Stimulated activated CD4-positive, alpha-beta T cell treated with anti-CD3 and anti-CD28 coated beads, Interleukin-4, amount 100 ng/mL, for 1 hour (primary cell): ENCODE measurements at regions not wholly inside any gene's neighbourhood (a gene's known extent, or its start where the extent isn't known, plus 50 kb on each side); places are given as distances from the start of the nearest gene placed in this dataset.

Source experiments
- DNase-seq: peaks from one replicate; pipeline ENCODE4 v3.0.0-alpha.2; 2020

GRCh38 chr12:34386016-34386415, 363.7 kb downstream of the ALG10 start:
- no peak for DNase-seq

GRCh38 chr12:34386621-34387255, 364.4 kb downstream of the ALG10 start:
- no peak for DNase-seq

DNA sequence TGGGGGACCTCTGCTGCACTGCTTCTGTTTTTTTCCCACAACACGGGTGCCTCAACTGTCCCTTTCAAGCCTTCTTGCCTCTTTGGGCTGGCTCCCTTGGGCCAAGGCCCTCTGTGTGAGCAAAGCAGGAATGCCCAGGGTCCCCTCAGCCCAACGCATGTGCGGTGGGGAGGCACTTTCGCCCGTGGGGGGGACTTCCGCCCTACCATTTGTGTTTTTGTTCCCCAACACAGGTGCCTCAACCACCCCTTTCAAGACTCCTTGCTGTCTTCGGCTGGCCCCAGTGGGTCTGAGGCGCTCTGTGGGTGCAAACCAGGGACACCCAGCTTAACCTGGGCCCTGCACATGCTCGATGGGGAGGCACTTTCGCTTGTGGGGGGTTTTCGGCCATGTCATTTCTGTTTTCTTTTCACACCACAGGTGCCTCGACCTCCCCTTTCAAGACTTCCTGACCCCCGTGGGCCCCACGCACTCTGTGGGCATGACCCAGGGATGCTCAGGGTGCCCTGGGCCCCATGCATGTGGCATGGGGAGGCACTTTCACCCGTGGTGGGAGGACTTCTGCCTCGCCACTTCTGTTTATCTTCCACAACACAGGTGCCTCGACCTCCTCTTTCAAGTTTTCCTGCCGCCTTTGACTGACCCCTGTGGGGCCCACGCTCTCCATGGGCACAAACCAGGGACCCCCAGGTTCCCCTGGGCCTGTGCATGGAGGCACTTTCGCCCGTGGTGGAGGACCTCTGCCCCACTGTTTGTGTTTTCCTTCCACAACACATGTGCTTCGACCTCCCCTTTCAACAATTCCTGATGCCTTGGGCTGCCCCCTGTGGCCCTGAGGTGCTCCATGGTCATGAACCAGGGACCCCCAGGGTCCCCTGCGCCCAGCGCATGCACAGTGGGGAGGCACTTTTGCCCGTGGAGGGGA, 365.7 kb downstream of the ALG10 start:
- no peak for DNase-seq

DNA sequence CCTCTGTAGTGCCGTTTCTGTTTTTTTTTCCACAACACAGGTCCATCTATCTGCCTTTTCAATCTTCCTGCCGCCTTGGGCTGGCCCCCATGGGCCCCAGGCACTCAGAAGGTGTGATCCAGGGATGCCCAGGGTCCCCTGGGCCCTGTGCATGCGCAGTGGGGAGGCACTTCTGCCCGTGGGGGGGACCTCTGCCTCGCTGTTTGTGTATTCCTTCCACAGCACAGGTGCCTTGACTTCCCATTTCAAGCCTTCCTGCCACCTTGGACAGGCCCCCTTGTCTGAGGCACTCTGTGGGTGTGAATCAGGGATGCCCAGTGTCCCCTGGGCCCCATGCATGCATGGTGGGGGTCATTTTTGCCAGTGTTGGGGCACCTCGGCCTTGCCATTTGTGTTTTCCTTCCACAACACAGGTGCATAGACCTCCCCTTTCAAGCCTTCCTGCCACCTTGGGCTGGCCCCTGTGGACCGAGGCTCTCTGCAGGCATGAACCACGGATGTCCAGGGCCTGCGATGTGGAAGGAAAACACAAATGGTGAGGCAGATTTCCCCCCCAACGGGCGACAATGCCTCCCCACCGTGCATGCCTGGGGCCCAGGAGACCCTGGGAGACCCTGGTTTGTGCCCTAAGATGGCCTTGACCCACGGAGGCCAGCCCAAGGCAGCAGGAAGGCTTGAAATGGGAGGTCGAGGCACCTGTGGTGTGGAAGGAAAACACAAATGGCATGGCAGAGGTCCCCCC, 366.5 kb downstream of the ALG10 start:
- DNase-seq, result no peak

DNA sequence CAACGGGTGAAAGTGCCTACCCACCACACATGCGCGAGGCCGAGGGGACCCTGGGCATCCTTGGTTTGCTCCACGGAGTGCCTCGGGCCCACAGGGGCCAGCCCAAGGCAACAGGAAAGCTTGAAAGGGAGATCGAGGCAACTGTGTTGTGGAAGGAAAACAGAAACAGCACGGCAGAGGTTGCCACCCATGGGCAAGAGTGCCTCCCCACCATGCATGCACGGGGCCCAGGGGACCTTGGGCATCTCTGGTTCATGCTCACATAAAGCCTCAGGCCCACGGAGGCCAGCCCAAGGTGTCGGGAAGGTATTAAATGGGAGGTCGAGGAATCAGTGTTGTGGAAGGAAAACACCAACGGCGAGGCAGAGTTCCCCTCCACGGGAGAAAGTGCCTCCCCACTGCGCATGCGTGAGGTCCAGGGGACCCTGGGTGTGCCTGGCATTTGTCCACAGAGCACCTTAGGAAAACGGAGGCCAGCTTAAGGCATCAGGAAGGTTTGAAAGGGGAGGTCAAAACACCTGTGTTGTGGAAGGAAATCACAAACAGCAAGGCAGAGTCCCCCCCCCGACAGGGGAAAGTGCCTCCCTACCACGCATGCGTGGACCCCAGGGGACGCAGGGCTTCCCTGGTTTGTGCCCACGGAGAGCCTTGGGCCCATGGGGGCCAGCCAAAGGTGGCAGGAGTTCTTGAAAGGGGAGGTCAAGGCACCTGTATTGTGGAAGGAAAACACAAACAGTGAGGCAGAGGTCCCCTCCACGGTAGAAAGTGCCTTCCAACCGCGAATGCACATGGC, 367.3 kb downstream of the ALG10 start:
- no peak for DNase-seq

DNA sequence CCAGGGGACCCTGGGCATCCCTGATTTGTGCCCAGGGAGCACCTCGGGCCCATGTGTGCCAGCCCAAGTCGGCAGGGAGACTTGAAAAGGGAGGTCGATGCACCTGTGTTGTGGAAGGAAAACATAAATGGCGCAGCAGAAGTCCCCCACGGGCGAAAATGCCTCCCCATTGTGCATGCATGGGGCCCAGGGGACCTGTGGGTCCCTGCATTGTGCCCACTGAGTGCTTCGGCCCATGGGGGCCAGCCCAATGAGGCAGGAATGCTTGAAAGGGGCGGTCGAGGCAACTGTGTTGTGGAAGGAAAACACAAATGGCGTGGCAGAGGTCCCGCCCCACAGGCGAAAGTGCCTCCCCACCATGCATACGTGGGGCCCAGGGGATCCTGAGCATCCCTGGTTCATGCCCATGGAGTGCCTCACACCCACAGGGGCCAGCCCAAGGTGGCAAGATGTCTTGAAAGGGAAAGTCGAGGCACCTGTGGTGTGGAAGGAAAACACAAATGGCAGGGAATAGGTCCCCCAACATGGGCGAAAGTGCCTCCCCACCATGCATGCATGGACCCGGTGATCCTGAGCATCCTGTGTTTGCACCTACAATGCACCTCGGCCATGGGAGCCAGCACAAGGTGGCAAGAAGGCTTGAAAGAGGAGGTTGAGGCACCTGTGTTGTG, 368.0 kb downstream of the ALG10 start:
- DNase-seq, result no peak

GRCh38 chr12:34390846-34391700, 368.8 kb downstream of the ALG10 start:
- DNase-seq, result no peak

GRCh38 chr12:34391771-34392581, 369.7 kb downstream of the ALG10 start:
- no peak for DNase-seq

DNA sequence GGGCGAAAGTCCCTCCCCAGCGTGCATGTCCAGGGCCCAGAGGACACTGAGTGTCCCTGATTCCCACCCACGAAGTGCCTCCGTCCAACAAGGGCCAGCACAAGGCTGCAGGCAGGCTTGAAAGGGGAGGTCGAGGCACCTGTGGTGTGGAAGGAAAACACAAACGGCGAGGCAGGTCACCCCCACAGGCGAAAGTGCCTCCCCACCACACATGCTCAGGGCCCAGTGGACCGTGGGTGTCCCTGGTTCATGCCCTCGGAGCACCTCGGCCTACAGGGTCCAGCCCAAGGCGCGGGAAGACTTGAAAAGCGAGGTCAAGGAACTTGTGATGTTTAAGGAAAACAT, 370.4 kb downstream of the ALG10 start:
- no peak for DNase-seq

DNA sequence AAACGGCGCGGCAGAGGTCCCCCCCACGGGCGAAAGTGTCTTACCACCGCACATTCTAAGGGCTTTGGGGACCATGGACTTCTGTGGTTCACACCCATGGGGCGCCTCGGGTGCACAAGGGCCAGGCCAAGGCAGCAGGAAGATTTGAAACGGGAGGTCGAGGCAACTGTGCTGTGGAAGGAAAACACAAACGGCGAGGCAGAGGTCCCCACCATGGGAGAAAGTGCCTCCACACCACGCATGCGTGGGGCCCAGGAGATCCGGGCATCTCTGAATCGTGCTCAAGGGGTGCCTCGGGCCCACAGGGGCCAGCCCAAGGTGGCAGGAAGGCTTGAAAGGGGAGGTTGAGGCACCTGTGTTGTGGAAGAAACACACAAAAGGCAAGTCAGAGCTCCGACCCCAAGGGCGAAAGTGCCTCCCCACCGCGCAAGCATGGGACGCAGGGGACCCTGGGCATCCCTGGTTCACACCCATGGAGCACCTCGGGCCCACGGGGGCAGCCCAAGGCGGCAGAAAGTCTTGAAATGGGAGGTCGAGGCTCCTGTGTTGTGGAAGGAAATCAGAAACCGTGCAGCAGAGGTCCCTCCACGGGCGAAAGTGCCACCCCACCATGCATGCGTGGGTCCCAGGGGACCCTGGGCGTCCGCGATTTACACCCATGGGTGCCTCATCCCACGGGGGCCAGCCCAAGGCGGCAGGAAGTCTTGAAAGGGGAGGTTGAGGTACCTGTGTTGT, 371.0 kb downstream of the ALG10 start:
- DNase-seq, result no peak

GRCh38 chr12:34393821-34394150, 371.5 kb downstream of the ALG10 start:
- DNase-seq, result no peak

DNA sequence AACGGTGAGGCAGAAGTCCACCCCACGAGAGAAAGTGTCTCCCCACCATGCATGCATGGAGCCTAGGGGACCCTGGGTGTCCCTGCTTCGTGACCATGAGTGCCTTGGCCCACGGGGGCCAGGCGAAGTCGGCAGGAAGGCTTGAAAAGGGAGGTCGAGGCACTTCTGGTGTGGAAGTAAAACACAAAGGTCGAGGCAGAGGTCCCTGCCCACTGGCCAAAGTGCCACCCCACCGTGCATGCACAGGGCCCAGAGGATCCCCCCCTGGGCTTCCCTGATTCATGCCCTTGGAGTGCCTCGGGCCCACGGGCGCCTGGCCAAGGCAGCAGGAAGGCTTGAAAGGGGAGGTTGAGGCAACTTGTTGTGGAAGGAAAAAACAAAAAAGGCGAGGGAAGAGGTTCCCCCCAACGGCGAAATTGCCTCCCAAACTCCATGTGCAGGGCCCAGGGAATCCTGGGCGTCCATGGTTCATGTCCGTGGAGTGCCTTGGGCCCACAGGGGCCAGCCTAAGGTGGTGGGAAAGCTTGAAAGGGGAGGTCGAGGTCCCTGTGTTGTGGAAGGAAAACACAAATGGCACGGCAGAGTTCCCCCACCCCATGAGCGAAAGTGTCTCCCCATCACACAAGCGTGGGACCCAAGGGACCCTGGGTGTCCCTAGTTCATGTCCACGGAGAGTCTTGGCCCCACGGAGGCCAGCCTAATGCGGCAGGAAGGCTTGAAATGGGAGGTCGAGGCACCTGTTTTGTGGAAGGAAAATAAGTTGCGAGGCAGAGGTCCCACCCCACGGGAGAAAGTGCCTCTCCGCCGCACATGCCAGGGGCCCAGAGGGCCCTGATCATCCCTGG, 372.1 kb downstream of the ALG10 start:
- DNase-seq, result no peak

DNA sequence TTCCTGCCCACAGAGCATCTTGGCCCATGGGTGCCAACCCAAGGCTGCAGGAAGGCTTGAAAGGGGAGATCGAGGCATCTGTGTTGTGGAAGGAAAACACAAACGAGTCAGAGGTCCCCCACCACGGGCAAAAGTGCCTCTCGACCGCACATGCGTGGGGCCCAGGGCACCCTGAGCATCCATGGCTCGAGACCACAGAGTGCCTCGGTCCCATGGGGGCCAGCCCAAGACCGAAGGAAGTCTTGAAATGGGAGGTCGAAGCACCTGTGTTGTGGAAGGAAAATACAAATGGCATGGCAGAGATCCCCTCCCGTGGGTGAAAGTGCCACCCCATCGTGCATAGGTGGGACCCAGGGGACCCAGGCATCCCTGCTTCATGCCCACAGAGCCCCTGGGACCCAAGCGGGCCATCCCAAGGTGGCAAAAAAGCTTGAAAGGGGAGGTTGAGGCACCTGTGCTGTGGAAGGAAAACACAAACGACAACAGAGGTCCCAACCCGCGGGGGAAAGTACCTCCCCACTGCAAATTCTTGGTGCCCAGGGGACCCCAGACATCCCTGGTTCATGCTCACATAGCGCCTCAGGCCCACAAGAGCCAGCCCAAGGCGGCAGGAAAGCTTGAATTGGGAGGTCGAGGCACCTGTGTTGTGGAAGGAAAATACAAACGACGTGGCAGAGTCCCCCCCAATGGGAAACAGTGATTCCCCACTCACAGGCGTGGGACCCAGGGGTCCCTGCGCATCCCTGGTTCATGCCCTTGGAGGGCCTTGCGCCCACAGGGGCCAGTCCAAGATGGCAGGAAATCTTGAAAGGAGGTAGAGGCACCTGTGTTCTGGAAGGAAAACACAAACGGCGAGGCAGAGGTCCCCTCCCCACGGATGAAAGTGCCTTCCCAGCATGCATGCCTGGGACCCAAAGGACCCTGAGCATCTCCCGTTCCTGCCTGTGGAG, 373.0 kb downstream of the ALG10 start:
- peak; percentile 0 for DNase-seq

GRCh38 chr12:34396006-34396860, 373.9 kb downstream of the ALG10 start:
- DNase-seq, result no peak

DNA sequence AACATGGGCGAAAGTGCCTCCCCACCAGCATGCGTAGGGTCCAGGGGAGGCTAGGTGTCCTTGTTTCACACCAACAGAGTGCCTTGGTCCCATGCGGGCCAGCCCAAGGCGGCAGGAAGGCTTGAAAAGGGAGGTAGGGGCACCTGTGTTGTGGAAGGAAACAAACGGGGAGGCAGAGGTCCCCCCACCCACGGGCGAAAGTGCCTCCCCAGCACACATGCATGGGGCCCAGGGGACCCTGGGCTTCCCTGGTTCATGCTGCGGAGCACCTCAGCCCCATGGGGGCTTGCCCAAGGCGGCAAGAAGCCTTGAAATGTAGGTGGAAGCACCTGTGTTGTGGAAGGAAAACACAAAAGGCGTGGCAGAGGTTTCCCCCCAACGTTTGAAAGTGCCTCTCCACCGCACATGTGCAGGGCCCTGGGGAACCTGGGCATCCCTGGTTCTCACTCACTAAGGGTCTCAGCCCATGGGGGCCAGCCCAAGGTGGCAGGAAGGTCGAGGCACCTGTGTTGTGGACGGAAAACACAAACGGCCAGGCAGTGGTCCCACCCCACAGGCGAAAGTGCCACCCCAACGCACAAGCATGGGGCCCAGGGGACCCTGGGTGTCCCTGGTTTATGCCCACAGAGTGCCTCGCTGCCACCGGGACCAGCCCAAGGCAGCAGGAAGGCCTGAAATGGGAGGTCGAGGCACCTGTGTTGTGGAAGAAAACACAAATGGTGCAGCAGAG, 374.7 kb downstream of the ALG10 start:
- no peak for DNase-seq
